GM18526 (cell line): ENCODE measurements at regions not wholly inside any gene's neighbourhood (a gene's known extent, or its start where the extent isn't known, plus 50 kb on each side); places are given as distances from the start of the nearest gene placed in this dataset.

Experiments used
- POLR2A ChIP-seq: IDR thresholded peaks from 3 replicates; pipeline ENCODE4 v1.6.1; 2011; ENCODE audit not compliant: insufficient read length; ENCODE audit errors: extremely low read depth

GRCh38 chr11:116231543-116231942 lies 541.2 kb downstream of the BUD13 start:
- TF ChIP-seq POLR2A, result no peak

GRCh38 chr11:116230438-116230837 lies 542.3 kb downstream of the BUD13 start:
- TF ChIP-seq POLR2A, result no peak

GRCh38 chr11:116229236-116229970 lies 543.4 kb downstream of the BUD13 start:
- TF ChIP-seq POLR2A, result no peak

- TF ChIP-seq POLR2A, result no peak
Observed at GRCh38 chr11:116226731-116227130, 546.1 kb downstream of the BUD13 start.

- no peak for TF ChIP-seq POLR2A
Observed at GRCh38 chr11:116225784-116226585, 546.8 kb downstream of the BUD13 start.

GRCh38 chr11:116225236-116225635 lies 547.6 kb downstream of the BUD13 start:
- TF ChIP-seq POLR2A, result no peak

GRCh38 chr11:116224889-116225200 lies 547.9 kb downstream of the BUD13 start:
- TF ChIP-seq POLR2A, result no peak

GRCh38 chr11:116224154-116224888 lies 548.5 kb downstream of the BUD13 start:
- no peak for TF ChIP-seq POLR2A

- TF ChIP-seq POLR2A, result no peak
Observed at GRCh38 chr11:116221351-116221750, 551.4 kb downstream of the BUD13 start.

- TF ChIP-seq POLR2A, result no peak
Observed at GRCh38 chr11:116219171-116219635, 553.6 kb downstream of the BUD13 start.

GRCh38 chr11:116217441-116217840 lies 555.3 kb downstream of the BUD13 start:
- no peak for TF ChIP-seq POLR2A

GRCh38 chr11:116217006-116217405 lies 555.8 kb downstream of the BUD13 start:
- no peak for TF ChIP-seq POLR2A

- TF ChIP-seq POLR2A, result no peak
Observed at GRCh38 chr11:116215471-116216113, 557.2 kb downstream of the BUD13 start.

- no peak for TF ChIP-seq POLR2A
Observed at GRCh38 chr11:116211147-116211546, 561.6 kb downstream of the BUD13 start.

GRCh38 chr11:116210663-116211062 lies 562.1 kb downstream of the BUD13 start:
- no peak for TF ChIP-seq POLR2A

- TF ChIP-seq POLR2A, result no peak
Observed at GRCh38 chr11:116209255-116209654, 563.5 kb downstream of the BUD13 start.
